ENCODE measurements at regions not wholly inside any gene's neighbourhood (a gene's known extent, or its start where the extent isn't known, plus 50 kb on each side); places are given as distances from the start of the nearest gene placed in this dataset.
"Not testable (repeated sequence)": the region's sequence is repeated elsewhere in the genome, so short reads cannot be mapped to it uniquely, and the experiment has no call there.

DNA sequence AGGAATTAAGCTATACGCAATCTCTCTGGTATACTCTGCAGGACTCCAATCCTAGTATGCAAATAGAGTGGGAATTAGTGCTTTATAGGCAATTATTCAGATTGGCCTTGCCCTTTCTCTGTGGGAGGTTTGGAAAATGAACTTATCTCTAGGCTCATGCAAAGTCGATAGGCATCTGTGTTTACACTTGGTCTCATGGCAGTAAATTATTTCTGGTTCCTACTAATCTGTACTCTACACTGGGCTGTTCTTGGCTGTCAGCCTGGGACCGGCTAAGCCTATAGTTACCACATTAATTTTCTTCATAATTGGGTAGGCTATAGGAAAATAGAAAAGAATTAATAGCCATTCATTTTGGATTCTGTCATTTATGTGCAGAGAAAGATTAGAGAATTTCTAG lies 544.6 kb downstream of the AMY1C start:
- no peak overlapping the region for H3K4me3 ChIP-seq (ENCODE audit: low read depth, low read length)
- in situ Hi-C loops (cut with HindIII; ENCODE audit: low sequenced_read_pairs), result no loop called here
- DNase-seq (ENCODE audit: low read depth, low spot score), result no peak
- TF ChIP-seq, protein P1, sequence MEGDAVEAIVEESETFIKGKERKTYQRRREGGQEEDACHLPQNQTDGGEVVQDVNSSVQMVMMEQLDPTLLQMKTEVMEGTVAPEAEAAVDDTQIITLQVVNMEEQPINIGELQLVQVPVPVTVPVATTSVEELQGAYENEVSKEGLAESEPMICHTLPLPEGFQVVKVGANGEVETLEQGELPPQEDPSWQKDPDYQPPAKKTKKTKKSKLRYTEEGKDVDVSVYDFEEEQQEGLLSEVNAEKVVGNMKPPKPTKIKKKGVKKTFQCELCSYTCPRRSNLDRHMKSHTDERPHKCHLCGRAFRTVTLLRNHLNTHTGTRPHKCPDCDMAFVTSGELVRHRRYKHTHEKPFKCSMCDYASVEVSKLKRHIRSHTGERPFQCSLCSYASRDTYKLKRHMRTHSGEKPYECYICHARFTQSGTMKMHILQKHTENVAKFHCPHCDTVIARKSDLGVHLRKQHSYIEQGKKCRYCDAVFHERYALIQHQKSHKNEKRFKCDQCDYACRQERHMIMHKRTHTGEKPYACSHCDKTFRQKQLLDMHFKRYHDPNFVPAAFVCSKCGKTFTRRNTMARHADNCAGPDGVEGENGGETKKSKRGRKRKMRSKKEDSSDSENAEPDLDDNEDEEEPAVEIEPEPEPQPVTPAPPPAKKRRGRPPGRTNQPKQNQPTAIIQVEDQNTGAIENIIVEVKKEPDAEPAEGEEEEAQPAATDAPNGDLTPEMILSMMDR (IDR thresholded peaks at IDR 0.05; ENCODE audit: low read depth, low read length), result no peak

DNA sequence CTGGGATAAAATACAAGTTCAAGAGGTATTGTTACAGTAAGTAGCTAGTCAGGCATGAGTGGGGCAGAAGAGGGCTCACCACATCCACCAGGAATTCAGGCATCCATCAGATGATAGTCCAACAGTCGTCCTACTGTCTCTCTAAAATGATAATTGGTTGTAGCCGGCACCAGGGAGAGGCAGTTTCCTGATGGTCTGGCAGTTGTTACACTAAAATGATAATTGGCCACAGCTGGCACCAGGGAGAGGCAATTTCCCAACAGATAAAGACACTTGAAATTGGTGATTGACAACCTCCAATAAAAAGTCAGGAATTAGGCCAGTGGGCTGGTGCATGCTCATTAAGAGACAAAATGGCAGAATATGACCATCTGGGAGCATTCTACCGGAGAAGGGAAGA lies 545.8 kb downstream of the AMY1C start:
- TF ChIP-seq, protein P1 (IDR thresholded peaks at IDR 0.05; ENCODE audit: low read depth, low read length), result no peak
- no peak overlapping the region for H3K4me3 ChIP-seq (ENCODE audit: low read depth, low read length)
- in situ Hi-C loops (cut with HindIII; ENCODE audit: low sequenced_read_pairs), result no loop called here
- no peak for DNase-seq (ENCODE audit: low read depth, low spot score)

DNA sequence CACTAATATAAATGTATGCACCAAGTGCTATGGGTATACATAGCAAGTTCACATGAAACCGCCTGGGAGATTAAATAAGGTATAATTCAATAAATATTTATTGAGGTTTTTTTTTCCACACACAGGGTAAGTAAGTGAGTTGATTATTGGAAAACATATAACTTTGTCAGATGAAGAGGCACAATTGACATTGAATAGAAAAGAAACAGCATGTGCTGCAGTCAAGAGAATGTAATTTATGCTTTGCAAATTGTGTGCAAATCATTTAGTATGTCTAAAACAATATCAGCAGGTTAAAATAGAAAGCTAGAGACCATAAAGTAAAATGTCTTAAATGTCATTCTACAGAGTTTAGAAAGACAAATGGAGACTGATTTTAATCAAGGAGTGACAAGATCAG lies 560.0 kb downstream of the AMY1C start:
- in situ Hi-C loops (cut with HindIII; ENCODE audit: low sequenced_read_pairs), result no loop called here
- no peak overlapping the region for H3K4me3 ChIP-seq (ENCODE audit: low read depth, low read length)
- TF ChIP-seq, protein P1 (IDR thresholded peaks at IDR 0.05; ENCODE audit: low read depth, low read length), result no peak
- no peak for DNase-seq (ENCODE audit: low read depth, low spot score)

DNA sequence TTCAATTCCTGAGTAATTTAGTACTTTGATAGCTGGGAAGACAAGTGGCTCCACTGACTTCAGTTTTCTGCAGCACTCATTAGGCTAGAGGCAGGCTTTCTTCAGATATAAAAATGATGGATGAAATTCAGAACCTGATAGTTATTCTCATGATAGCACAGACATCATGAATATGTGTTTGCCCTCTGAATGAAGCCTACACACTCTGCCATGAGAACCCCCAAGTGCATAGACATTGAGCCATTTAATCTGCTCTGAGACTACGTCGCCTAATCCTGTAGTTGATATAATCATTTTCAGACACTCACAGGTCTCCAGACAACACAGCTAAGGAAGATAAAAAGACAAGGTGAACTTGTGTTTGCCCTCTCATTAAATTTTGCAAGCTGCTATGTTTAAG lies 566.1 kb downstream of the AMY1C start:
- TF ChIP-seq, protein P1 (IDR thresholded peaks at IDR 0.05; ENCODE audit: low read depth, low read length), result no peak
- in situ Hi-C loops (cut with HindIII; ENCODE audit: low sequenced_read_pairs), result no loop called here
- DNase-seq (ENCODE audit: low read depth, low spot score), result no peak
- H3K4me3 ChIP-seq (ENCODE audit: low read depth, low read length), result no peak overlapping the region

DNA sequence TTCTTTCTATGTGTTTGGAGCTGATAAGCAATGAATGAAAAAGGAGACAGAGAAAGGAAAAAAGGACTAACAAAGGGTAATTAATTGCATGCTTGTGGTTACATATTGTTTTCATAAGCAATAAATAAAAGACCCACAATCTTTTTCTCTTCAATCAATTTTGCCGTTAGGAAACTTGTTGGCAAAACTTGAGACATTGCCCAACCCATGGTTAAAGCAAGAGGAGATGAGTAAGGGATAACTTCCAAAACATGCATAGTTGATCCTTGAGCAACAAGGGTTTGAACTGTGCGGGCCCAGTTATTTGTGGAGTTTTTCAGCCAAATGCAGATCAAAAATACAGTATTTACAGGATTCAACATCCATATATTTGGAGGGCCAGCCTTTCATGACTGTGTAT lies 572.4 kb downstream of the AMY1C start:
- TF ChIP-seq, protein P1 (IDR thresholded peaks at IDR 0.05; ENCODE audit: low read depth, low read length), result no peak
- no peak for DNase-seq (ENCODE audit: low read depth, low spot score)
- in situ Hi-C loops (cut with HindIII; ENCODE audit: low sequenced_read_pairs), result no loop called here
- no peak overlapping the region for H3K4me3 ChIP-seq (ENCODE audit: low read depth, low read length)

DNA sequence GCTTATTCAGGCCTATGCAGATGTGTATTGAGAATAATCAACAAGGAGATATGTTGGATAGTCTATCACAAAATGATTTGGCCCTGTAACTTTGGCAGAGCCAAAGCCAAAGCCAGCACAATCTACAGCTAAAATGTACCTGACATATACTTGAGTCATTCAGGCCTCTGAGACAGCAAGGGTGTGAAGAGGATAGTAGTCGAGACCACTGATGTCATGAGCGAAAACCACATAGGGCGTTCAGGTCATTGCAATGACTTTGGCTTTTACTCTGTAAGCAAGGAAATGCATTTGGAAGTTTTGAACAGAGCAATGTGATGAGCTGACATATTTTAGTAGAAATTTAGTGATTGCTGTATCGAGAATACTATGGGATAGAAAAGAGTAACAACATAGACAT lies 579.6 kb downstream of the AMY1C start:
- TF ChIP-seq, protein P1 (IDR thresholded peaks at IDR 0.05; ENCODE audit: low read depth, low read length), result no peak
- H3K4me3 ChIP-seq (ENCODE audit: low read depth, low read length), result no peak overlapping the region
- no peak for DNase-seq (ENCODE audit: low read depth, low spot score)
- in situ Hi-C loops (cut with HindIII; ENCODE audit: low sequenced_read_pairs), result no loop called here

DNA sequence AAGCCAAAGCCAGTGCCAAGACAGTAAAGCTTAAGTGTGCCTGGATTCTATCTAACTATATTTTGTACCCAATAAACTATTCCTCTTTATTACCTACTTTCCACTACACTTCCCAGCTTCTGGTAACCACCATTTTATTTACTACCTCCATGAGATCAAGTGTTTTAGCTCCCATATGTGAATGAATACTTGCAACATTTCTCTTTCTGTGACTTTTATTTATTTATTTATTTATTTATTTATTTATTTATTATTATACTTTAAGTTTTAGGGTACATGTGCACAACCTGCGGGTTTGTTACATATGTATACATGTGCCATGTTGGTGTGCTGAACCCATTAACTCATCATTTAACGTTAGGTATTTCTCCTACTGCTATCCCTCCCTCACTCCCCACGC lies 582.1 kb downstream of the AMY1C start:
- DNase-seq (ENCODE audit: low read depth, low spot score), result no peak
- TF ChIP-seq, protein P1 (IDR thresholded peaks at IDR 0.05; ENCODE audit: low read depth, low read length), result no peak
- H3K4me3 ChIP-seq (ENCODE audit: low read depth, low read length), result no peak overlapping the region
- in situ Hi-C loops (cut with HindIII; ENCODE audit: low sequenced_read_pairs), result no loop called here

DNA sequence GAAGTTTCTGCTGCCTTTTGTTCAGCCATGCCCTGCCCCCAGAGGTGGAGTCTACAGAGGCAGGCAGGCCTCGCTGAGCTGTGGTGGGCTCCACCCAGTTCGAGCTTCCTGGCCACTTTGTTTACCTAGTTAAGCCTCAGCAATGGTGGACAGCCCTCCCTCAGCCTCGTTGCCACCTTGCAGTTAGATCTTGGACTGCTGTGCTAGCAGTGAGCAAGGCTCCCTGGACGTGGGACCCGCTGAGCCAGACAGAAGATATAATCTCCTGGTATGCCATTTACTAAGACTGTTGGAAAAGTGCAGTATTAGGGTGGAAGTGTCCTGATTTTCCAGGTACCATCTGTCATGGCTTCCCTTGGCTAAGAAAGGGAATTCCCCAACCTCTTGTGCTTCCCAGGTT lies 588.2 kb downstream of the AMY1C start:
- DNase-seq (ENCODE audit: low read depth, low spot score); in situ Hi-C loops (cut with HindIII; ENCODE audit: low sequenced_read_pairs); H3K4me3 ChIP-seq (ENCODE audit: low read depth, low read length): not testable (repeated sequence)

Measured in astrocyte of the spinal cord (primary cell).